NB4 (cell line): ENCODE measurements at regions not wholly inside any gene's neighbourhood (a gene's known extent, or its start where the extent isn't known, plus 50 kb on each side); places are given as distances from the start of the nearest gene placed in this dataset.

ENCODE experiments used
- DNase-seq: peaks from one replicate; pipeline ENCODE4 v3.0.0; 2010; ENCODE audit warnings: low read depth
- H3K4me3 ChIP-seq: one replicate; pipeline ENCODE4 v1.5.1; 2011; ENCODE audit warnings: mild to moderate bottlenecking, low read depth, low read length, moderate library complexity
- MYC ChIP-seq: IDR thresholded peaks from 2 replicates; pipeline ENCODE4 v1.6.1; 2011; ENCODE audit warnings: low read depth, low read length
- POLR2A ChIP-seq: IDR thresholded peaks from 2 replicates; pipeline ENCODE4 v1.6.1; 2011; ENCODE audit warnings: mild to moderate bottlenecking; ENCODE audit not compliant: insufficient read length; ENCODE audit errors: extremely low read depth
- TF ChIP-seq, protein P1 (sequence below): IDR thresholded peaks from 2 replicates; pipeline ENCODE4 v1.6.1; 2011; ENCODE audit warnings: low read depth, low read length
- TF ChIP-seq, protein P2 (sequence below): IDR thresholded peaks from one replicate; pipeline ENCODE4 v1.5.1; 2012; ENCODE audit warnings: low read depth, low read length

DNA sequence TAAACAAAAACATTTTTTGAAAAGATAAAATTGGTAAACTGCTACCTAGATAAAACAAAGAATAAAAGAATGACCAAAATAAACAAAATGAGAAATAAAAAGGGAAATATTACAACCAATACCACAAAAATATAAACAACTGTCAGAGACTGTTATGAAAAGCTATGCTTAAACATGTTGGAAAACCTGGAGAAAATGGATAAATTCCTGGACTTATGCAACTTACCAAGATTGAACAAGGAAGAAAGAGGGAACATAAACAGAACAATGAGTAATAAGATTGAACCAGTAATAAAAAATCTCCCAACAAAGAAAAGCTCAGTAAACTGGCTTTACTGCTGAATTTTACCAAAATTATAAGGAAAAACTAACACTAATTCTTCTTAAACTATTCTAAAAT, 518.7 kb downstream of the GRXCR1 start:
- DNase-seq: no peak
- TF ChIP-seq, protein P1, sequence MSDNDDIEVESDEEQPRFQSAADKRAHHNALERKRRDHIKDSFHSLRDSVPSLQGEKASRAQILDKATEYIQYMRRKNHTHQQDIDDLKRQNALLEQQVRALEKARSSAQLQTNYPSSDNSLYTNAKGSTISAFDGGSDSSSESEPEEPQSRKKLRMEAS: no peak
- no peak for TF ChIP-seq MYC
- TF ChIP-seq, protein P2, sequence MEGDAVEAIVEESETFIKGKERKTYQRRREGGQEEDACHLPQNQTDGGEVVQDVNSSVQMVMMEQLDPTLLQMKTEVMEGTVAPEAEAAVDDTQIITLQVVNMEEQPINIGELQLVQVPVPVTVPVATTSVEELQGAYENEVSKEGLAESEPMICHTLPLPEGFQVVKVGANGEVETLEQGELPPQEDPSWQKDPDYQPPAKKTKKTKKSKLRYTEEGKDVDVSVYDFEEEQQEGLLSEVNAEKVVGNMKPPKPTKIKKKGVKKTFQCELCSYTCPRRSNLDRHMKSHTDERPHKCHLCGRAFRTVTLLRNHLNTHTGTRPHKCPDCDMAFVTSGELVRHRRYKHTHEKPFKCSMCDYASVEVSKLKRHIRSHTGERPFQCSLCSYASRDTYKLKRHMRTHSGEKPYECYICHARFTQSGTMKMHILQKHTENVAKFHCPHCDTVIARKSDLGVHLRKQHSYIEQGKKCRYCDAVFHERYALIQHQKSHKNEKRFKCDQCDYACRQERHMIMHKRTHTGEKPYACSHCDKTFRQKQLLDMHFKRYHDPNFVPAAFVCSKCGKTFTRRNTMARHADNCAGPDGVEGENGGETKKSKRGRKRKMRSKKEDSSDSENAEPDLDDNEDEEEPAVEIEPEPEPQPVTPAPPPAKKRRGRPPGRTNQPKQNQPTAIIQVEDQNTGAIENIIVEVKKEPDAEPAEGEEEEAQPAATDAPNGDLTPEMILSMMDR: no peak
- TF ChIP-seq POLR2A: no peak
- no peak overlapping the region for H3K4me3 ChIP-seq

DNA sequence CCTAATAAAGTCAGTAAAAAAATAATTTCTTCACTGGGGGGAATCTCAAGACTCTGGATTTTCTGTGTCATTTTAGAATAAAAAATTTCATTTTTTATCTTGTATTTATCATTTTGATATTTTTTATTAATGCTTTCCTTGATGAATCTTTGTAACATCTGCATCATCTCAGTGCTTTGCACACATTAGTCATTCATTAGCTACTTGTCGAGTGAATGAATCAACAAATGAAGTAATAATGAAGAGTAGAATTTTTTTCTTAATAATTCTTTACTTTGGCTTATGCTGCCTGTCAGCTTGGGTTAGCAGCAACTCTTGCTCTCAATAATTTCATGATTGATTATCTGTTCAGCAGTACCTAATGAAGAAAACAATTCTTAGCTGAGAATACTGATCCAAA, 530.8 kb downstream of the GRXCR1 start:
- TF ChIP-seq POLR2A: no peak
- no peak for TF ChIP-seq MYC
- TF ChIP-seq, protein P2: no peak
- TF ChIP-seq, protein P1: no peak
- no peak for DNase-seq
- no peak overlapping the region for H3K4me3 ChIP-seq

DNA sequence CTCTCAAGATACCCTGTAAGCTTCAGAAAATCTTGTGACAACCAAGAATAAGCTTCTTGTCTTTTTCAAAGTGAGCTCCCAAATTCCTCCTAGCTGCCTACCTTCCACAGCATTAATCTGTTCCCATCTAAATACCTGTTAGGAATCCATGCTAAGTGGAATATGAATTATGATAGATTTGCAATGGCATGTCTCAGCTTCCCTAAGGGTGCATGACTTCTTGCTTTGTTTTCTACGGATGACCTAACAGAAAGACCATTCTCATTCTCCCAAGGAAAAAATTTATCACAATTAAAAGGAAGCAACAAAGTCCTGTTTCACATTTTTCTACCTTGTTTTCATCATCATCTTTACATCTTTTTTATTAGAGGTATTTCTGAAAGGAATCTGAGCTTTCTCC, 532.7 kb downstream of the GRXCR1 start:
- no peak overlapping the region for H3K4me3 ChIP-seq
- DNase-seq: no peak
- TF ChIP-seq, protein P1: no peak
- TF ChIP-seq MYC (no peak), POLR2A (no peak)

DNA sequence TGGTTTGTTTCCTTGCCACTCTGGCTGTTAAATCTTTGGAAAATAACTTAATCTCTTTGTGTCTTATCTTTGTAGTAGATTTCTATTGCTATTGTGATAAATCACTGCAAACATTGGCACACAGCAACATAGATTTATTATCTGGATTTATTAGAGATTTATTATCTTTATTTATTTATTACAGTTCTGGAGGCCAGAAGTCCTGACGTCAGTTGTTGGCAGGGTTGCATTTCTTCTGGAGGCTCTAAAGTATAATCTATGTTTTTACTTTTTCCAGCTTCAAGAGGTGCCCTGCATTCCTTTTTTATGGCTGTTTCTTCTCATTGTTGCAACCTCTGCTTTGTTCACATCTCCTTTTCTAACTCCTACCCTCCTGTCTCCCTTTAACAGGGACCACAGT, 542.8 kb downstream of the GRXCR1 start:
- H3K4me3 ChIP-seq: no peak overlapping the region
- DNase-seq: no peak
- TF ChIP-seq MYC (no peak), POLR2A (no peak)
- TF ChIP-seq, protein P1: no peak
- TF ChIP-seq, protein P2: no peak

DNA sequence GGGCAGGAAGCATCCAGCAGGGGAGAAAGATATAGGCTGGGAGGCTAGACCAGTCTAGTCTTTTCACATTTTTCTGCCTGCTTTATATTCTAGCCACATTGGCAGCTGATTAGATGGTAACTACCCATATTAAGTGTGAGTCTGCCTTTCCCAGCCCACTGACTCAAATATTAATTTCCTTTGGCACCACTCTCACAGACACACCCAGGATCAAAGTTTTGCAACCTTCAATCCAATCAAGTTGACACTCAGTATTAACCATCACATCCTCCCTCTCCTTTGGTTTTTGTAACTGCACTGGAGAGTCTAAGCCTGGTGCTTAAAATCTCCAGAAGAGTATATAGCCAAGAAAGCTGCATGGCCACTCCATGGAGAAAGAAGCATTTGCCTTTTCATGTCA, 560.4 kb downstream of the GRXCR1 start:
- H3K4me3 ChIP-seq: no peak overlapping the region
- no peak for DNase-seq
- TF ChIP-seq POLR2A (no peak), MYC (no peak)
- TF ChIP-seq, protein P2: no peak
- TF ChIP-seq, protein P1: no peak

DNA sequence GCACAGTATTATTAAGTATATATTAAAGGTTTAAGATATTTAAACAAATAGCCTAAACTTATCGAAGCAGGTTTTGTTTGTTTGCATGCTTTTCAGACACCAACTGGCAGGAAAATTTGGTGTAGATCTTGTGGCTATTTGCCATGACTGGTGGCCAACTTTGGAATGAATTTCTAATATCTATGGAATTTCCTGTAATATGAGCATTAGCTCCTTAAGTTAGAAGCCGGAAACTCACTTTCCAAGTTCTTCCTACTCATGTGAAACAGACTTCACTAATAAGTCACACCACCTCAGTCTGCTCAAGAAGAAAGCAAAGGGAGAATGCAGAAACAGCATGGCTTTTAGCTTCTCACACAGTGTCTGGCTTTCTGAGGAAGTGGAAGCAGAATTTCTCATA, 563.9 kb downstream of the GRXCR1 start:
- no peak overlapping the region for H3K4me3 ChIP-seq
- DNase-seq: no peak
- TF ChIP-seq MYC (no peak), POLR2A (no peak)
- TF ChIP-seq, protein P2: no peak
- TF ChIP-seq, protein P1: no peak
